OCI-LY1 (cell line): ENCODE measurements at regions not wholly inside any gene's neighbourhood (a gene's known extent, or its start where the extent isn't known, plus 50 kb on each side); places are given as distances from the start of the nearest gene placed in this dataset.

Experiments used
- H2AFZ ChIP-seq: fragments of 200-600 bp; sonication (generic), shearing (Covaris generic); 2 replicates; pipeline ENCODE4 v1.6.0; 2014; ENCODE audit warnings: antibody characterized with exemption, mild to moderate bottlenecking, low read length
- H3F3A ChIP-seq: fragments of 200-600 bp; sonication (generic), shearing (Covaris generic); 2 replicates; pipeline ENCODE4 v1.6.0; 2014; ENCODE audit warnings: mild to moderate bottlenecking, antibody characterized with exemption, low read length, moderate library complexity; ENCODE audit not compliant: insufficient read depth
- H3K27ac ChIP-seq: fragments of 200-600 bp; sonication (generic); 2 replicates; pipeline ENCODE4 v1.5.1; 2014; ENCODE audit warnings: low read length, mixed run types, mild to moderate bottlenecking, low read depth; ENCODE audit not compliant: poor library complexity, severe bottlenecking
- H3K27me3 ChIP-seq: fragments of 200-600 bp; sonication (generic); 2 replicates; pipeline ENCODE4 v1.6.0; 2014; ENCODE audit warnings: antibody characterized with exemption, mild to moderate bottlenecking, low read length, moderate library complexity; ENCODE audit not compliant: insufficient read depth
- H3K36me3 ChIP-seq: fragments of 200-600 bp; sonication (generic); 2 replicates; pipeline ENCODE4 v1.6.1; 2014; ENCODE audit warnings: mild to moderate bottlenecking, antibody characterized with exemption, low read length, moderate library complexity, mixed read lengths; ENCODE audit not compliant: insufficient read depth
- H3K4me1 ChIP-seq: fragments of 200-600 bp; sonication (generic); 2 replicates; pipeline ENCODE4 v1.5.1; 2014; ENCODE audit warnings: mild to moderate bottlenecking, low read length, moderate library complexity; ENCODE audit not compliant: insufficient read depth, severe bottlenecking
- H3K4me2 ChIP-seq: fragments of 200-600 bp; sonication (generic), shearing (Covaris generic); 2 replicates; pipeline ENCODE4 v1.6.1; 2014; ENCODE audit warnings: low read length
- H3K4me3 ChIP-seq: fragments of 200-600 bp; sonication (generic); 2 replicates; pipeline ENCODE4 v1.5.1; 2014; ENCODE audit warnings: low read length, low read depth, mild to moderate bottlenecking, mixed read lengths; ENCODE audit not compliant: poor library complexity, severe bottlenecking
- H3K79me2 ChIP-seq: fragments of 200-600 bp; shearing (Covaris generic); 2 replicates; pipeline ENCODE4 v1.6.1; 2016; ENCODE audit warnings: mixed run types, low read length, mixed read lengths; ENCODE audit not compliant: insufficient read depth
- H3K9ac ChIP-seq: fragments of 200-600 bp; sonication (generic), shearing (Covaris generic); 2 replicates; pipeline ENCODE4 v1.6.1; 2014; ENCODE audit warnings: mild to moderate bottlenecking, low read length, mixed read lengths
- H3K9me2 ChIP-seq: fragments of 200-600 bp; sonication (generic), shearing (Covaris generic); 2 replicates; pipeline ENCODE4 v1.6.1; 2014; ENCODE audit warnings: low read depth, mild to moderate bottlenecking, low read length, mixed read lengths
- H3K9me3 ChIP-seq: fragments of 200-600 bp; shearing (Covaris generic); 2 replicates; pipeline ENCODE4 v1.6.1; 2014; ENCODE audit warnings: low read length, mixed read lengths
- H4K20me1 ChIP-seq: fragments of 200-600 bp; sonication (generic), shearing (Covaris generic); 2 replicates; pipeline ENCODE4 v1.6.0; 2016; ENCODE audit warnings: mild to moderate bottlenecking, low read length; ENCODE audit not compliant: insufficient read depth
- EZH2 ChIP-seq: fragments of 200-600 bp; sonication (generic), shearing (Covaris generic); IDR thresholded peaks from 2 replicates; pipeline ENCODE4 v1.8.0; 2017; ENCODE audit warnings: borderline replicate concordance, mixed run types, mild to moderate bottlenecking, antibody characterized with exemption, low read length, moderate library complexity, mixed read lengths
- TF ChIP-seq, protein P1 (sequence below): fragments of 200-600 bp; sonication (generic), shearing (Covaris generic); IDR thresholded peaks from 2 replicates; pipeline ENCODE4 v1.5.1; 2017; ENCODE audit warnings: mild to moderate bottlenecking, antibody characterized with exemption, low read length, moderate library complexity, mixed read lengths

DNA sequence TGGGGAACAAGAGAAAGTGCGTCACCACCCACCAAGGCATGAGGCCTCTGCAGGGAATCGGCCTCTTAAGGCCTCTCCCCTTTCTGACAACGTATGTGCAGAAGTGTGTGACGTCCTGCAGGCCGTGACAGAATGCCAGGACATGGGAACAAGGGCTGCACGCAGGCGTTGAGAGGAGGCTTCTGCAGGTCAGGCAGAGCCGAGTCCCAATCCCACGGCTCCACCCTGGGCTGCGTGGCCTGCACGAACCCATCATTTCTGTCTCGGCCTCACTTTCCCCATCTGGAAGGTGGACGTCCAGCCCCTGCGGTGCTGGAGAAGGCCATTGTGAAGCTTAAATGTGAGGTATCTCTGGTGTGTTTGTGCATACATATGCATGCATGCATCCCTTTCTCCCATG lies 61.8 kb downstream of the SHANK2 start:
- Histone ChIP-seq H3K4me1 (no peaks in the 10 kb centered on the region), H3K9ac (no peak overlapping the region), H2AFZ (no peak overlapping the region), H3K9me3 (no peaks in the 10 kb centered on the region), H3K79me2 (no peaks in the 10 kb centered on the region), H3K9me2 (no peaks in the 10 kb centered on the region), H3K4me2 (no peak overlapping the region), H3K36me3 (no peaks in the 10 kb centered on the region), H3F3A (no peaks in the 10 kb centered on the region), H3K27ac (no peak overlapping the region), H3K4me3 (no peak overlapping the region), H3K27me3 (no peaks in the 10 kb centered on the region; the same call in 1 of the 2 replicates), H4K20me1 (no peaks in the 10 kb centered on the region)
- TF ChIP-seq, protein P1, sequence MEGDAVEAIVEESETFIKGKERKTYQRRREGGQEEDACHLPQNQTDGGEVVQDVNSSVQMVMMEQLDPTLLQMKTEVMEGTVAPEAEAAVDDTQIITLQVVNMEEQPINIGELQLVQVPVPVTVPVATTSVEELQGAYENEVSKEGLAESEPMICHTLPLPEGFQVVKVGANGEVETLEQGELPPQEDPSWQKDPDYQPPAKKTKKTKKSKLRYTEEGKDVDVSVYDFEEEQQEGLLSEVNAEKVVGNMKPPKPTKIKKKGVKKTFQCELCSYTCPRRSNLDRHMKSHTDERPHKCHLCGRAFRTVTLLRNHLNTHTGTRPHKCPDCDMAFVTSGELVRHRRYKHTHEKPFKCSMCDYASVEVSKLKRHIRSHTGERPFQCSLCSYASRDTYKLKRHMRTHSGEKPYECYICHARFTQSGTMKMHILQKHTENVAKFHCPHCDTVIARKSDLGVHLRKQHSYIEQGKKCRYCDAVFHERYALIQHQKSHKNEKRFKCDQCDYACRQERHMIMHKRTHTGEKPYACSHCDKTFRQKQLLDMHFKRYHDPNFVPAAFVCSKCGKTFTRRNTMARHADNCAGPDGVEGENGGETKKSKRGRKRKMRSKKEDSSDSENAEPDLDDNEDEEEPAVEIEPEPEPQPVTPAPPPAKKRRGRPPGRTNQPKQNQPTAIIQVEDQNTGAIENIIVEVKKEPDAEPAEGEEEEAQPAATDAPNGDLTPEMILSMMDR = no peak
- TF ChIP-seq EZH2 = no peak

DNA sequence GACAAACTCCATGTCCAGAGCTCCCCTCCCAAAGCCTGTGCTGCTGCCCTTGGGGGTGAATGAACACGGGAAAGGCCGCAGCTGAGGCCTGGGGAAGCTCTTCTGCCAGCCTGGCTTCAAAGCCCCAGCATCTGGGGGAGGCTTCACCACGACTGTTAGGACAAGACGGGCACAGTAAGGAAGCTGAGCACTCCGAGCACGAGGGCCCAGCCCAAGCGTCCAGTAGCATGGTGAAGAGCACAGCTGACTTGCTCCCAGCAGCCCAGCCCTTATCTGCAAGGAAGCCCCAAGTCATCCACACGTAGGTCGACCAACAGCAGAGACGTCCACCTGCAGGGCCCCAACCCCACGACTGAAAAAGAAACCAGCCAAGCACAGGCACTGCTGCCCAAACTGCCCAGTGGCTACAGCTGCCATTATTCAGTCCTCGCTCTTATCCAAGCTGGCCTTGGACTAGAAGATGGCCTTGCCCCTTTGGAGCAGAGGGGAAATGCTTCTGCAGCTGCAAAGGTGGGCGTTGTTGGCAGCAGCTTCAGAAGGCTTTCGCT lies 62.5 kb downstream of the SHANK2 start:
- Histone ChIP-seq H3K27me3 (no peaks in the 10 kb centered on the region; the same call in 1 of the 2 replicates), H3K4me1 (no peaks in the 10 kb centered on the region), H3K36me3 (no peaks in the 10 kb centered on the region), H3K27ac (no peak overlapping the region), H3K4me3 (no peak overlapping the region), H3K9ac (no peak overlapping the region), H2AFZ (no peak overlapping the region), H4K20me1 (no peaks in the 10 kb centered on the region), H3K9me3 (no peaks in the 10 kb centered on the region), H3K79me2 (no peaks in the 10 kb centered on the region), H3F3A (no peaks in the 10 kb centered on the region), H3K9me2 (no peaks in the 10 kb centered on the region), H3K4me2 (no peak overlapping the region)
- TF ChIP-seq, protein P1 = no peak
- no peak for TF ChIP-seq EZH2

- H3K36me3 ChIP-seq = no peaks in the 10 kb centered on the region
- TF ChIP-seq, protein P1 = no peak
- TF ChIP-seq EZH2 = no peak
- no peaks in the 10 kb centered on the region for H3K9me3 ChIP-seq
- no peak overlapping the region for H3K27ac ChIP-seq
- no peaks in the 10 kb centered on the region; the same call in 1 of the 2 replicates for H3K27me3 ChIP-seq
- no peaks in the 10 kb centered on the region for H3K4me1 ChIP-seq
- no peak overlapping the region for H3K9ac ChIP-seq
- no peaks in the 10 kb centered on the region for H3K9me2 ChIP-seq
- H3K79me2 ChIP-seq = no peaks in the 10 kb centered on the region
- H3K4me3 ChIP-seq = no peak overlapping the region
- H2AFZ ChIP-seq = no peak overlapping the region
- H3K4me2 ChIP-seq = no peak overlapping the region
- H4K20me1 ChIP-seq = no peaks in the 10 kb centered on the region
- H3F3A ChIP-seq = no peaks in the 10 kb centered on the region
Observed at GRCh38 chr11:71188886-71189767, 63.2 kb downstream of the SHANK2 start.
